ENCODE measurements at regions not wholly inside any gene's neighbourhood (a gene's known extent, or its start where the extent isn't known, plus 50 kb on each side); places are given as distances from the start of the nearest gene placed in this dataset.

DNA sequence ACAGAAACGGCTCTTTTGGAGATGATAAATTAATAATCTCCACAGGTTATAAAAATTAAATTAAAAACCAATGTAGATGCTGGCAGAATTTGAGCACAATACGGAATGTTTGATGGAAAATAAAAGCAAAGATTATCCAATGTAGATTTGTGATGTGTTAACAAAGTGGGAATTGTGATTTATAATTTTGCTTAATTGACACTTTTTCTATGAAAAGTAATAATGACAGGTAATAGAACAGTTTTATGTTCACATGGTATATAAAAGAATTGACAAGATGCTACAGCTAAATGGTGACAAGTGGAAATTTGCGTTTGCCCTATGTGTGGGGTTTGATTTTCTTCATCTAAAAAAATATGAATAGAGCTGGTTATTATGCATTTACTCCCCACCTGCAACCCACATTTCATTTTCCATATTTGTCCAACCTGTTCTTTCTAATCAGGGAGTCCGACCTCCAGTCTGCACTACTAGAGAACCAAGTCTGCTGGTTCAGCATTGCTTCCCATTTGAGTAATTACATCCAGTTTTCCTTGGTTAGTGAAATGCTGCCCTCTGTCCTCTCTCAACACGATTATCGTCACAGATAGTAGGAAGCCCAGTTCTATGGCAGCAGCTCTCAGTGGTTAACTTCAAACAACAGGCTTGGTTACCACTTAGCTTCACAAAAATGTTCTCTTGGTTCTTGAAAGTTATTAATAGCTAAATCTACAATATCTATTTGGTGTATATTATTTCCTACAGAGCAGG lies 61.4 kb upstream of the SLITRK1 start:
- TF ChIP-seq CTCF (conservative IDR thresholded peaks at IDR 0.05; ENCODE audit: low read depth, low read length), result no peak
- TF ChIP-seq EZH2 (IDR thresholded peaks at IDR 0.05; ENCODE audit: borderline replicate concordance, low read depth, low read length, poor library complexity, severe bottlenecking), result no peak
